GM19395 (cell line): ENCODE measurements at regions not wholly inside any gene's neighbourhood (a gene's known extent, or its start where the extent isn't known, plus 50 kb on each side); places are given as distances from the start of the nearest gene placed in this dataset.

Experiments used
- ATAC-seq: cut with Tn5 transposase; IDR thresholded peaks from one replicate; pipeline ENCODE4 v1.9.1; 2021; ENCODE audit warnings: mild to moderate bottlenecking, moderate library complexity; ENCODE audit not compliant: unreplicated experiment

GRCh38 chr10:57224811-57225210, 863.8 kb upstream of the ZWINT start:
- ATAC-seq: no peak

GRCh38 chr10:57222603-57223002, 861.5 kb upstream of the ZWINT start:
- no peak for ATAC-seq

- no peak for ATAC-seq
Measured at GRCh38 chr10:57222129-57222528, 861.1 kb upstream of the ZWINT start.

- no peak for ATAC-seq
Measured at GRCh38 chr10:57221674-57222073, 860.6 kb upstream of the ZWINT start.

- ATAC-seq: no peak
Measured at GRCh38 chr10:57218382-57218781, 857.3 kb upstream of the ZWINT start.

GRCh38 chr10:57202356-57202755, 841.3 kb upstream of the ZWINT start:
- no peak for ATAC-seq

GRCh38 chr10:57188846-57189245, 827.8 kb upstream of the ZWINT start:
- ATAC-seq: no peak

GRCh38 chr10:57186201-57186600, 825.1 kb upstream of the ZWINT start:
- ATAC-seq: no peak

- ATAC-seq: no peak
Measured at GRCh38 chr10:57169597-57169996, 808.5 kb upstream of the ZWINT start.

- no peak for ATAC-seq
Measured at GRCh38 chr10:57168611-57169240, 807.7 kb upstream of the ZWINT start.

- no peak for ATAC-seq
Measured at GRCh38 chr10:57165671-57166070, 804.6 kb upstream of the ZWINT start.

- no peak for ATAC-seq
Measured at GRCh38 chr10:57162231-57162630, 801.2 kb upstream of the ZWINT start.

- ATAC-seq: no peak
Measured at GRCh38 chr10:57161157-57161556, 800.1 kb upstream of the ZWINT start.

GRCh38 chr10:57145548-57145947, 784.5 kb upstream of the ZWINT start:
- ATAC-seq: peak; percentile 84

GRCh38 chr10:57142925-57143576, 782.0 kb upstream of the ZWINT start:
- ATAC-seq: peak; percentile 43

- no peak for ATAC-seq
Measured at GRCh38 chr10:57141708-57142107, 780.6 kb upstream of the ZWINT start.

GRCh38 chr10:57119684-57120083, 758.6 kb upstream of the ZWINT start:
- ATAC-seq: no peak

- no peak for ATAC-seq
Measured at GRCh38 chr10:57113545-57113944, 752.5 kb upstream of the ZWINT start.

GRCh38 chr10:57102236-57102635, 741.2 kb upstream of the ZWINT start:
- no peak for ATAC-seq

- ATAC-seq: no peak
Measured at GRCh38 chr10:57098146-57098545, 737.1 kb upstream of the ZWINT start.

- no peak for ATAC-seq
Measured at GRCh38 chr10:57096044-57096443, 735.0 kb upstream of the ZWINT start.

- ATAC-seq: no peak
Measured at GRCh38 chr10:57094965-57095364, 733.9 kb upstream of the ZWINT start.

- ATAC-seq: no peak
Measured at GRCh38 chr10:57094083-57094482, 733.0 kb upstream of the ZWINT start.
